ENCODE measurements at regions not wholly inside any gene's neighbourhood (a gene's known extent, or its start where the extent isn't known, plus 50 kb on each side); places are given as distances from the start of the nearest gene placed in this dataset.
"Not testable (repeated sequence)": the region's sequence is repeated elsewhere in the genome, so short reads cannot be mapped to it uniquely, and the experiment has no call there.

GRCh38 chr21:25186273-25186672, 421.0 kb downstream of the MRPL39 start:
- Mint-ChIP-seq H3K9me3 (ENCODE audit: unreplicated experiment) (no peaks in the 10 kb centered on the region), H3K4me3 (ENCODE audit: unreplicated experiment) (no peak overlapping the region), H3K27ac (ENCODE audit: unreplicated experiment) (no peak overlapping the region), H3K27me3 (ENCODE audit: low read depth, unreplicated experiment) (no peaks in the 10 kb centered on the region), H3K4me1 (ENCODE audit: low read depth, unreplicated experiment) (no peaks in the 10 kb centered on the region), H3K36me3 (ENCODE audit: low read depth, unreplicated experiment) (no peaks in the 10 kb centered on the region)
- no peaks in the 10 kb centered on the region for H3K79me2 ChIP-seq (ENCODE audit: insufficient read depth, low read length)
- H3K36me3 ChIP-seq (ENCODE audit: insufficient read depth, low read length): no peaks in the 10 kb centered on the region
- DNase-seq (ENCODE audit: low read depth) (no peak), FAIRE-seq (peak; percentile 41)
- H3K4me1 ChIP-seq (ENCODE audit: insufficient read depth, low read length): no peaks in the 10 kb centered on the region
- H3K27ac ChIP-seq (ENCODE audit: low read depth, low read length): no peak overlapping the region
- H3K9me3 ChIP-seq (ENCODE audit: insufficient read depth, low read depth, low read length): no peaks in the 10 kb centered on the region
- H3K4me2 ChIP-seq (ENCODE audit: low read length): no peak overlapping the region
- no peaks in the 10 kb centered on the region for H4K20me1 ChIP-seq (ENCODE audit: insufficient read depth, low read length)
- no peak overlapping the region for H3K4me3 ChIP-seq (ENCODE audit: insufficient read depth, low read depth, low read length)
- no peaks in the 10 kb centered on the region for H3K27me3 ChIP-seq (ENCODE audit: insufficient read depth, low read length)
- H2AFZ ChIP-seq (ENCODE audit: low read depth, low read length): no peak overlapping the region
- TF ChIP-seq EZH2 (IDR thresholded peaks at IDR 0.05; ENCODE audit: insufficient read depth, low read length): no peak
- no peak for TF ChIP-seq CTCF (IDR thresholded peaks at IDR 0.05; ENCODE audit: insufficient read depth, low read depth, low read length)
- no peak overlapping the region for H3K9ac ChIP-seq (ENCODE audit: low read length)

DNA sequence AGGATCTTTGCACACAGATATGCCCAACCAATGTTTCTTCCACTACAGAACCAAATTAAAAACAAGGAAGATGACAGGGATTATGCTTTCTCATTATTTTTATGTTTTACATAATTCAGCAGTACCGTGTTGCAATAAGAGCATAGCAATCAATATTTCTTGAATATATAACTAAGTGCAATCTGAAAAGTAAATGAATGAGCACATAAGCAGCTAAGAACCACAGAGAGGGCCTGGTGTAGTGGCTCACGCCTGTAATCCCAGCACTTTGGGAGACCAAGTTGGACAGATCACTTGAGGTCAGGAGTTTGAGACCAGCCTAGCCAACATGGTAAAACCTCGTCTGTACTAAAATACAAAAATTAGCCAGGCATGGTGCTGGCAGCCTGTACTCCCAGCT, 423.7 kb downstream of the MRPL39 start:
- no peaks in the 10 kb centered on the region for H3K4me1 Mint-ChIP-seq (ENCODE audit: low read depth, unreplicated experiment)
- DNase-seq (ENCODE audit: low read depth) (no peak), FAIRE-seq (no peak)
- Histone ChIP-seq H4K20me1 (ENCODE audit: insufficient read depth, low read length) (no peaks in the 10 kb centered on the region), H3K9ac (ENCODE audit: low read length) (no peak overlapping the region), H2AFZ (ENCODE audit: low read depth, low read length) (no peak overlapping the region), H3K4me1 (ENCODE audit: insufficient read depth, low read length) (no peaks in the 10 kb centered on the region), H3K4me3 (ENCODE audit: insufficient read depth, low read depth, low read length) (no peak overlapping the region), H3K4me2 (ENCODE audit: low read length) (no peak overlapping the region), H3K27ac (ENCODE audit: low read depth, low read length) (no peak overlapping the region), H3K36me3 (ENCODE audit: insufficient read depth, low read length) (no peaks in the 10 kb centered on the region), H3K79me2 (ENCODE audit: insufficient read depth, low read length) (no peaks in the 10 kb centered on the region), H3K9me3 (ENCODE audit: insufficient read depth, low read depth, low read length) (no peaks in the 10 kb centered on the region), H3K27me3 (ENCODE audit: insufficient read depth, low read length) (no peaks in the 10 kb centered on the region)
- H3K27me3 Mint-ChIP-seq (ENCODE audit: low read depth, unreplicated experiment): no peaks in the 10 kb centered on the region
- TF ChIP-seq CTCF (IDR thresholded peaks at IDR 0.05; ENCODE audit: insufficient read depth, low read depth, low read length): no peak
- no peak for TF ChIP-seq EZH2 (IDR thresholded peaks at IDR 0.05; ENCODE audit: insufficient read depth, low read length)
- H3K27ac Mint-ChIP-seq (ENCODE audit: unreplicated experiment): no peak overlapping the region
- no peaks in the 10 kb centered on the region for H3K9me3 Mint-ChIP-seq (ENCODE audit: unreplicated experiment)
- H3K36me3 Mint-ChIP-seq (ENCODE audit: low read depth, unreplicated experiment): no peaks in the 10 kb centered on the region
- H3K4me3 Mint-ChIP-seq (ENCODE audit: unreplicated experiment): no peak overlapping the region

GRCh38 chr21:25181690-25182089, 425.6 kb downstream of the MRPL39 start:
- FAIRE-seq; DNase-seq (ENCODE audit: low read depth): not testable (repeated sequence)

More at GRCh38 chr21:25181690-25182089, 425.6 kb downstream of the MRPL39 start:
- not testable (repeated sequence) for H3K36me3 ChIP-seq (ENCODE audit: insufficient read depth, low read length); H3K4me1 ChIP-seq (ENCODE audit: insufficient read depth, low read length); H3K27ac Mint-ChIP-seq (ENCODE audit: unreplicated experiment); H3K4me3 ChIP-seq (ENCODE audit: insufficient read depth, low read depth, low read length); H3K27me3 Mint-ChIP-seq (ENCODE audit: low read depth, unreplicated experiment); H3K9ac ChIP-seq (ENCODE audit: low read length); H4K20me1 ChIP-seq (ENCODE audit: insufficient read depth, low read length); H2AFZ ChIP-seq (ENCODE audit: low read depth, low read length); H3K36me3 Mint-ChIP-seq (ENCODE audit: low read depth, unreplicated experiment); H3K27ac ChIP-seq (ENCODE audit: low read depth, low read length); H3K4me2 ChIP-seq (ENCODE audit: low read length); H3K4me1 Mint-ChIP-seq (ENCODE audit: low read depth, unreplicated experiment); H3K27me3 ChIP-seq (ENCODE audit: insufficient read depth, low read length); H3K79me2 ChIP-seq (ENCODE audit: insufficient read depth, low read length); H3K4me3 Mint-ChIP-seq (ENCODE audit: unreplicated experiment); H3K9me3 Mint-ChIP-seq (ENCODE audit: unreplicated experiment); H3K9me3 ChIP-seq (ENCODE audit: insufficient read depth, low read depth, low read length)

All from astrocyte (in vitro differentiated cells and primary cell).